Muscle of arm (tissue), 1 donor: ENCODE measurements at regions not wholly inside any gene's neighbourhood (a gene's known extent, or its start where the extent isn't known, plus 50 kb on each side); places are given as distances from the start of the nearest gene placed in this dataset.

Experiments
- DNase-seq: peaks from one replicate; pipeline ENCODE4 v3.0.0-alpha.2; 2013

DNA sequence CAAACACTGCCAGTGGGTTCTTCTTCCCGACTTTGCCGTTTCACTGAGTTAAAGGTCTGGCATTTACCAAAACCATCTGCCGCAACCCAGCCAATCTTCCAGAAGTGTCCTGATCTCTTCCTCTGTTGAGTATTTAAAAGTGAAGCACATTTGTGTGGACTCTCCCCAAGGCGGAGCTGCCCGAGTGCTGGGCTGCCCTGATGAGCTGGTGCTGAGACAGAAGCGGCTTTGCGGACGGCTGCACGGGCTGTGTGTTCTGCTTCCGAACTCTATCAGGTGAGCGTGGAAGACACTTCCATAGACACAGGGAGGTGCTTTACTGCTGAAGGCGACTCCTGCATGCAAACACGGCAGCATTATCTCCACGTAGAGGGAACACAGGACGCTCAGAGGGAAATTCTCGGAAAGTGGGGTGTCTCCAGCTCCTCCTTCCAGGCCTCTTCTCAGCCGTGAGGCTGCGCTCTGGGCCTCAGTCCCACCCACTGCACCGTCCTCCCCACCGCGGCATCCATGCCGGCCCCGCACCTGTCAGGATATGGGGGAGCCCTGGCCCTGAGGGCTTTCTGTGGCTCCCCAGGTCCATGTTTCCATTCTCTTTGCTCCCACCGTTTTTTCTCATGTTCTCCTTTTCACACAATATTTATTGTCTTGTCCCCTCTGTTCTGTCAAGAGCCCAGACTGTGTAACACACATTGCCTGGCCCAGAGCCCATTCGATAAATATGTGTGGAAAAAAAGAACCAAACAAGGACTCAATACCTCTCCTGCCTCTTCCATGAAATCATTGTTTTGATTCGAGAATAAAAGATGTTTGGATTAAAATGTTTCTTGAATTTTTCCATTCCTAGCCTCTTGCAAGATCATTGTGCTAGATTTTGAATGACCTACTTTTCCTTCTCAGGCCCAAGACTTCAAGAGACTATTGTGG, 205.1 kb downstream of the DLL1 start:
- no peak for DNase-seq

DNA sequence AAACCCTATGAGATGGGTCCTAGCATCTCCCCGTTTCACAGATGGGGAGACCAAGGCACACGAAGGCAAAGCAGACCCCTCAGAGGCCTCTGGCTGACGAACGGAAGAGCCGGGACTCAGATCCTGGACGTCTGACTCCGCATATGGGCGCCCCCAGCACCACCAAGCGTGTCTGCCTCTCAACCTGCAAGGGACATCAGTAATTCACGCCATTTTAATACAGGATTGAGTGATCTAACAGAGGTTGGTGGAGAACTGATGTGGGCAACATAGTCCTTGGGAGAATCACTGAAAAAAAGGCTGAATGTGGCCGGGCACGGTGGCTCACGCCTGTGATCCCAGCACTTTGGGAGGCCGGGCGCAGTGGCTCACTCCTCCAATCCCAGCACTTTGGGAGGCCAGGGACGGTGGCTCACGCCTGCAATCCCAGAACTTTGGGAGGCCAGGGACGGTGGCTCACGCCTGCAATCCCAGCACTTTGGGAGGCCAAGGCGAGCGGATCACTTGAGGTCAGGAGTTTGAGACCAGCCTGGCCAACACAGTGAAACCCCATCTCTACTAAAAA, 206.6 kb downstream of the DLL1 start:
- no peak for DNase-seq

DNA sequence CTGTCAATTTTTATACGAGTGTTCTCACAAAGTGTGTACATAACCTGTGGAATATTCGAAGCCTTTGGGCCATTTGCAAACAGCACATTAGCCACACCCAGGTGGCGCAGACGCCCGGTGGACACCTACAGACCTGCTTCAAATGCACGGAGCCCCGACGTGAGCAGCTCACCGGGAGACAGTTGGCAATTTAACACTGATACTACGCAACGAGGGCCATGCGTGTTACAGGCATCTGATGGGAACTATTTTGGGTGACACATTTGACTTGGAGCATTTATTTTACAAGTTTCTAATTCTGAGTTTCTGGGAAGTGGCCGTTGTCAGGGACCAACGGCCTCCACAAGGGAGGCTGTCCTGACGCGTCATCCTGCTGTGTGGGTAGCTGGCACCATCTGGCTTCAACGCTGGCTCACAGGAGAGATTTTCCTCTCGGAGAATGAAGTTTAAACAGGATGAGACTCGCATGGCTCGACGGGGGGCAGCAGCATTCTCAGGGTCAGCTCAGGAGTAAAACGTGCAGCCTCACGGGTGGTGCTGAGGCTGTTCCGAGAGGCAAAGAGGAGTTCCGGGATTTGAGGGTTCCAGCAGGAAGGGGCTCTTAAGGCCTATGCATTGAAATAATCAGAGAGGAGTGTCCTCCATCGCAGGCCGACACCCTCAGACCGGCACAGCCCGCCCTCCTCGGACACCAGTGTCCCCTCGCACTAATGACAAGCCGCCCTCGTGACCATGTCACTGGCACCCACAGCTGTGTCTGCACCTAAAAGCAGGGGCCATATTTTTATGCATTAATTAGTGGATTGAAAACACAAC, 207.4 kb downstream of the DLL1 start:
- no peak for DNase-seq

DNA sequence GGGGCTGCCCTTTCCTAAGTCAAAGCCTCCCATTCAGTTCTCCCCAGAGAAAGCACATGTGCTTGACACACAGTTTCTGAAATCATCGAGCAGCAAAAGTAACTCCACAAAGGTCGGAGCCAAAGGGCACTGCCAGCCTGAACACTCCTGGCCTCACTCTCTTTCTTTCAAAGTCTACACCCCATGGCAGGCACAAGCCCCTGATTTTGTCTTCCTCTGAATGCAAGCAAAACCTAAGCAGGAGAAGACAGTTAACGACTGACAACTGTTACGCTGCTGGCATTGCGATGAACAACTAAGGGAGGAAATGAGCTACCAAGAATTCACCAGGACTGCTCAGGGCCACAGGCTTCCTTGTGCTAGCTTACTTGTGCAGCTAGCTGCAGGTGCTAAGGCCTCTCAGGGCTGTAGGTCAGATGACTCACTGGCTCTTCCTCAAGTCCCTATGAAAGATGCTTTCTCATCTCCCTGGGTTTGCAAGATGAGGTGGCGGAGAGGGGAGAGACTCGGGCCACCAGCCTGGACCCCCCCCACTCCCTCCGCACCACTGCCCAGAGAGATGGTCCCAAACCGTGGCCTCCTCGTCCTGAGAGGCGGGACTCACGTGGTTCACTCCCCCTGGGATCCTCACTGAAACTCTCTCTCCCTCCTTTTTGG, 208.2 kb downstream of the DLL1 start:
- DNase-seq = no peak

DNA sequence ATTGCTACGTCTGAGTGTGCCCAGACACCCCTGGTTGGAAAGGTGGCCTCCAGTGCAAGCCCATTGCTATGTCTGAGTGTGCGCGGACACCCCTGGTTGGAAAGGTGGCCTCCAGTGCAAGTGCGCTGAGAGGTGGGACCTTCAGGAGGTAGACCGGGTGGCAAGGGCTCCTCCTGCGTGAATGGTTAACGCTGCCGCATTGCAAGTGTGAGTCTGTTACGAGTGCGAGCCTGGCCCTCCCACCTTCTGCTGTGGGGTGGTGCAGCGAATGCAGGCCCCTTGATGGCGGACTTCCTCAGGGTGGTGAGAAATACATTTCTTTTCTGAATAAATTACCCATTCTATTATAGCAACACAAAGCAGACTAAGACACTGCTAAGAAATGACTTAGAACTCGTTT, 208.8 kb downstream of the DLL1 start:
- no peak for DNase-seq

DNA sequence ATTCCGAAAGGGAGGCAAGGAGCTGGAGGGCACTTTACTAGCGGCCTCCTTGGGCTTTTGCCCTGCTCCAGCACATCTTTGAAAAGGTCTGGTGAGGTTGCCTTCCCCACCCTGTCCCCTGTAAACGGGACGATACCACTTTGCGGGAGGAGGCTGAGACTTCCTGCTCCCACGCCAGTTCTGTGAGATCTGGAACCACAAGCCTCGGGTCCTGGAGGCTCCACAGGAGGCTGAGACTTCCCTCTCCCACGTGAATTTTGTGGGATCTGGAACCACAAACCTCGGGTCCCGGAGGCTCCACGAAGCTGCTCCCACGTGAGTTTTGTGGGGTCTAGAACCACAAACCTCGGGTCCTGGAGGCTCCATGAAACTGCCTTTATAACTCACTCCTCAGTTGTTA, 209.3 kb downstream of the DLL1 start:
- no peak for DNase-seq

DNA sequence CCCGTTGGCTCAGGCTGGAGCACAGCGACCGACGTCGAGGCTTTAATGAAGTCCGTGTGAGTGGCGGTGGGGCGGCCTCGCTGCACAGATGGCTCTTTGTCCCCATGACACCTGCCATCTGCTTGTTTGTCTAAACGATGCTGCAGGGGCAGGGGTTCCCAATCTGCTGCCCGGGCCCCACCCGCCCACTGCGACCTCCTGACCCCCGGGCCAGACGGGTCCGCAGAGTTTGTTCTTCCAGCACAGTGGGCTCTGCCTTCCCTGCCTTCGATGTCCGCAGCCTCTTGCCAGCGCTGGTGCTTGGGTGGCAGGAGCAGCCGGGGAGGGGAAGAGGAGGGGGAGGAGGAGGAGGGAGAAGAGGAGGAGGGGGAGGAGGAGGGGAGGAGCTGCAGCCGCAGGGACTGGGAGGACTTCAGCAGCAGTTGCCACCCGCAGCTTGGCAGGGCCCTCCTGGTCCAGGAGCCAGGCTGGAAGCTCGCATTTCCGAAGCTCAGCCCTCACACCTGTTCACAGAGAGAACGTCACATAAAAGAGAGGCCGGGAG, 210.0 kb downstream of the DLL1 start:
- peak; percentile 30 for DNase-seq

DNA sequence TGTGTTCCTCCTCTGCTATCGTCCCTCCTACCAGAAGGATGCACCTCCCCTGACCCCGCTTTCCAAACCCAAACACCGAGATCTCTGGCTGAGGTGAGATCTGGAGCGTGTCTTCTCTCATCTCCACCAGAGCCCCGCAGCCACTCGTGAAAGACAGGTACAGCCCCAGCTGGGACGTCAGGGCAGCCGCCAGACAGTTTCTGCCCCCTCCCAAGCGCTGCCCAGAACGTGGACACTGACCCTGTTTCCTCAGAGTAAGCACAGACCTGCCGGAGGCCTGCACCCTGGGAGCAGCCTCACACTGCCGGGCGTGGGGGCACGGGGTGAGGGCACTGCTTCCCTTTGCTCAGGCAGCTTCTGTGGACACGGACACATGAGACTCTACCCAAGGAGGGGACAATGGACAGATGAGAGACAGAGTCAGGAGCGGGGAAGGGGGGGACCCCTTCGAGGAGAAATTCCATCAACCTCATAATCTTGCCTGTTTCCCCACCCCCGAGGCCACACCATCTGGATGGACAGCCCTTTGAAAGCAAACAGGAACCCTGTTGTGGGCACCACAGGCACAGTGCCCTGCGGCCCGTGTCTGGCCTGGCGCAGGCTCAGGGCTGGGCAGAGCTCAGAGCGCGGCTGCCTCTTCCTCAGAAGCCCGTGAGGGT, 210.6 kb downstream of the DLL1 start:
- no peak for DNase-seq

DNA sequence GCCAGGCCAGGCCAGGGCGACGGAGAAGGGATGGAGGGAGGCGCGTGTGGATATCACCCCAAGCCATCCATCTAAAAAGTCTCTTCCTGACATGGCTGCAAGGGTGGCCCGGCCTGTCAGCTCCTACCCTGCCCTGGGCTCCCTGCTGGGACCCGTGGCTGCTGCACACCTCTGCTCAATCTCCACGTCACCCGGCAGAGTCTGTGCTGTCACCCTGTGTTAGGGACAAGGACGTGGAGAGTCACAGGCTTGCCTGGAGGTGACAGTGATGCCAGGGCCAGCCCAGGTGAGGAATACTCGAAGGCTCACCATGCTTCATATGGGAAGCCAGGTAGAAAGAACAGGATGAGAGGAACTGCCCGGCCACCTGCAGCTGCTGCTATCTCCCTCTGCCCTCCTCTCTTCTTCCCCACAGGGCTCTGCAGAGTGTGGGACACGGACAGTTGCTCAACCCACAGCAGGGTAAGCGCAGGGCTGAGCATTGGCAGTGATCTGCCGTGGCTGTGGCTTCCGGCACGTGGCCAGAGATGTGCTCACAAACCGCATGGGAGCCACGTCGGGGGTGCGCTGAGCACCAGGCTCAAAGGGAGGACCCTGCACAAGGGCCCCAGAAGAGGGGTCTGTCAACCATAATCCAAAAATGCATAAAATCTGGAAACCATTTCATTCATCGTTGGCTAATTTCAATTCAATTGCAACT, 214.3 kb downstream of the DLL1 start:
- no peak for DNase-seq

DNA sequence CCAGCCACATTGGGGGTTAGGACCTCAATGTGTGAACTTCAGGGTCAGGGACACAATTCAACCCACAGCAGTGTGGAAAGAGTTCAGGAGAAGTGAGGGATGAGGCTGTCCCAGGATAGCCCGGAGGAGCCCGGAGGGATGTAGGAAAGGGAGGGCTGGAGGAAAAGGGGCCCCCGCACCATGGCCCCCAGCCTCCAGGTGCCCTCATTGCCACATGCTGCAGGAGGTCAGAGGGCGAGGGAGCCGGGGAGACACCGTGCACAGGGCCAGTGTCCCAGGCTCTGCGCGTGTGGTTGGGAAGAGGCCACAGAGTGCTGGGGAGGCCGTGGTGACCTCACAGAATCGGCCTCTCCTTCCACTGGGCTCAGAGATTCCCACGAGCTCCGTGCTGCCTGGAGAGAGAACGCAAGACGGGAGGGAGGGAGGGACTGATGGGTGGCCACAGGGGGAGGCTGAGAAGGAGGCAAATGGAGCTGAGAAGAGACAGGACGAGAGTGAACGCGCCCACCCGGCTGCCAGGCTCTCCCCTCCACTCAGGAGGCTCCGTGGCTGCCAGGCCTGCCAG, 215.1 kb downstream of the DLL1 start:
- DNase-seq = no peak

DNA sequence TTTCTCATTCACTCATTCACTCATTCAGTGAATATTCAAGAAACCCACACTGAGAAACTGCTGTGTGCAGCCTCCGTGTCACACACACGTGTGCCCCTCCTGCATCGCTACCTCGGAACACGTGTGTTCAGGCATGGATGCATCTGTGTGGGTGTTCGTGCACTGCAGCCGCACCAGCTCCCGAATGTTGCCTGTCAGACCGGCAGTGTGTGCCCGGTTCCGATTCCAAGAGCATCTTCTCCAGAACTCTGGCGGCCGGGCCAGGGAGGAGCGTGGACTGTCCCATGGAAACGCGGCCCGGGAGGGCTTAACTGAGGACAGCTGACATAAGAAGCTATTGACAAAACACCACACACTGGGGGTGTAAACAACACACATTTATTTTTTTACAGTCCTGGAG, 216.0 kb downstream of the DLL1 start:
- no peak for DNase-seq

DNA sequence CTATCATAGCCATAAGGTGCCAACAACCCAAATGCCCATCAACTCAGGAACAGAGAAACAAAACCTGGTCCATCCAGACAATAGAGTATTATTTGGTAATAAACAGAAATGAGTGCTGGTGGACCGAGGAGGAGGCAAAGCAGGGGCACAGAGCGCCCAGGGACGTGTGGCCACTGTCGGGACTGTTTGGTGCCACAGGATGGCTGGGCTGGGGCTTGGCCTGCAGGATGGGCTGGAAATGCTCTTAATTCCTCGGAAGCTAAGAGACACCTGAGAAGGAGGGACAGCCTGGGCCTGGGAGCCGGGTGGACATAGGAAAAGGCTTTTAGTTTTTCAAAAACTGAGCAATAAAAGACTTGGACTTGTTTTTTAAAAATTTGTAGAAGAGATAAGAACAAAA, 216.4 kb downstream of the DLL1 start:
- no peak for DNase-seq

DNA sequence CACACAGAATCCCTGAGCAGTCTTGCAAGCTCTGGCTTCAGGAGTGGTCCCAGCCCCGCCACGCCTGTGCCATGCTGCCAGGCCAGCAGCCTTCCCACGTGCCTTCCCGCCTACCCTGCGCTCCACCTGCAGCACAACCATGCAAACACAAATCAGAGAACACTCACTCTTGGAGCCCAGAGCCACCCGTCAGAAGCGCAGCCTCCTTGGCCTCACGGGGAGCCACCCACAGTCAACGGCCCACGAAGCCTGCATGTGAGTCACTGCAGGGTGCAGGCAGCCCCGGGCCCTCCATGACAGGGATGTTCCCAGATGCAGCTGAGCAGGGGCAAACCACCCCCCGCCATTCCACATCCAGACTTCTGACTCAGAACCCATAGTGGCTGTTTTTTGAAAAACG, 217.0 kb downstream of the DLL1 start:
- no peak for DNase-seq

DNA sequence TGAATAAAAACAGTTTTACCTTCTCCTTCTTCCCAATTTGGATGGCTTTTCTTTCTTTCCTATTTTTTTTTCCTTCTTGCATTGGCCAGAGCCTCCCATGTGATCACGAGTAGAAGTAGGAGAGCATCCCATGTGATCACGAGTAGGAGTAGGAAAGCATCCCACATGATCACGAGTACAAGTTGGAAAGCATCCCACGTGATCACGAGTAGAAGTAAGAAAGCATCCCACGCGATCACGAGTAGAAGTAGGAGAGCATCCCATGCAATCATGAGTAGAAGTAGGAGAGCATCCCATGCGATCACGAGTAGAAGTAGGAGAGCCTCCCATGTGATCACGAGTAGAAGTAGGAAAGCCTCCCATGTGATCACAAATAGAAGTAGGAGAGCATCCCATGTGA, 218.6 kb downstream of the DLL1 start:
- DNase-seq = no peak

DNA sequence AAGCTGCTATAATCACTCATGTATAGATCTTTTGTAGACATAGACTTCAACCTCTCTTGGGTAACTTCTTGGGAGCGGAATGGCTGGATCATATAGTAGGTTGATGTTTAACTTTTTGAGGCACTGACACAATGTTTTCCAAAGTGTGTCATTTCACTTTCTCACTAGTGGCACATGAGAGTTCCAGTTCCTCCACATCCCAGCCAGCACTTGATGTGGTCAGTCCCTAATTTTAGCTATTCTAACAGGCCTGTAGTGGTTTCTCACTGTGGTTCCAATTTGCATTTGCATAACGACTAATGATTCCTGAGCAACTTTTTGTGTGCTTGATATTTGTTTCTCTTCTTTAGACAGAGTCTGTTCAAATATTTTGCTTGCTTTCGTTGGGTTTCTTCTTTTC, 221.3 kb downstream of the DLL1 start:
- DNase-seq = no peak

DNA sequence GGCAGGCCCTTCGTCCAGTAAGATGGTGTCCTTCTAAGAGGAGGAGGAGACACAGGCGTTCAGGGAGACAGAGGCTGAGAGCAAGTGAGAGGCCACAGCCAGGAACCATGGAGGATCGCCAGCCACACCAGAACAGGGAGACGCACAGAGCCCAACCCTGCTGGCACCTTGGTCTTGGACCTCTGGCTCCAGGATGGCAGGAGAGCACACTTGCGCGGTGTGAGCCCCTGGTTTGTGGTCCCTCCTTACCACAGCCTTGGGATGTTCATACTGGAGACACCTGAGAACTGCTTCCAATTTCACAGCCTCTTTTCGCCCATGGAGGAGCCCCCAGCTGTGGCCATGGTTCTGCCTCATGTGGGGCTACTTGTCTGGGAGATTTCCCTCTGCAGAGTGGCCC, 222.4 kb downstream of the DLL1 start:
- DNase-seq = no peak

DNA sequence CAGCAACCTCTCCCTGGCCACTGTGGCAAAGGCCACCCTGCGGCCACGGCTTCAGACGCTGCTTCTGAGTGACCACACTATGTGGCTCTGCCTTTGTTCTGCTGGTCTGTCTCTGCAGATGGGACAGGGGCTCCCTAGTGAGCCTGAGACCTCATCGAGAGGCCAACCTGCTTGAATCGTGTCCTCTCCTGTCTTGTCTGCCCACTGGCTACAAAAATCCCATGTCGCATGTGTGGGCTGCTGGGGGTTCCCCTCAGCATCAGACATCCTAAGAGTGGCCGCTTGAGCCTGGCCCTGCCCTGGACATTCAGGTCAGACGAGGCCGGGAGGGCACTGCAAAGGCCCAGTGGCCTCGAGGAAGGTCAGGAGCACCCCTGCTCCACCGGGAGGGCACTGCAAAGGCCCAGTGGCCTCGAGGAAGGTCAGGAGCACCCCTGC, 222.9 kb downstream of the DLL1 start:
- no peak for DNase-seq

DNA sequence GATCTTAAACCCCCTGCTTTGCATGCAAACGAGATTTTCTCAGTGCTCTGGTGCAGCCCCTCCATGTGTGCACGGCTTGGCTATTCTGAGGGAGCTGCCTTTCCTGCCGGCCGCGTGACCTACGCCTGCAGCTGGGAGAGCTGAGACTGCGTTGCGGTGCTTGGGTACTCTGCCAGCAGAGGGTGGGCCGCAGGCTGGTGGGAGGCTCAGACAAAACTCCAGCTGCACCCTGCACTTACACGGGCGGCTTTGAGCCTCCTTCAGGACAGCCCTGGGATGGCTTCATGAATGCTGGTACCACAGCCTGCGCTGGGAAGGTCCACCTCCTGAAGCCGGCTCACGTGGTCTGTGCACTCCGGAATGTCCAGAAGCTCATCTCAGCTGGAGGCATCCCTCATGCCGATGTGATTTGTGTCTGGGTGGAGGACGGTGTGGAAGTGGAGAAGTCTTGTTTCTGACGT, 223.7 kb downstream of the DLL1 start:
- no peak for DNase-seq

DNA sequence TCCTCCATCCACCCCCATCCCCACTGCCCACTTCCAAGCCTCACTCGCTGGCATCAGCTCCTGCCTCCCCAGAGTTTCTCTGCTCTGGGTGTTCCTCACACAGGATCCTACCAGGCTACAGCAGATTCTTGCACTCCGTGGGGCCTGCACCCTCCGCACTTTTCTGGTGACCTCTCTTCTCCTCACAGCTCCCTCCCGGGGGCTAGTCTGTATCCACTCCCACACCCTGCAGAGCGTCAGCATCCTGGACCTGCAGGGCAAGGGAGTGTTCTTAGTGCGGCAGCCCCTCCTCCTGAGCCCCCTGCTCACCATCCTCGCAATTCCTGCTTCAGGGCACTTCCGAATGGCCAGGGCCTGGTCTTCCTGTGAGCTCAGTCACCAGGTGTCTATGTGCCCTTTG, 224.2 kb downstream of the DLL1 start:
- no peak for DNase-seq
